NCI-H82 treated with DMSO at 0.1 percent for 48 hours (cell line): ENCODE measurements at regions not wholly inside any gene's neighbourhood (a gene's known extent, or its start where the extent isn't known, plus 50 kb on each side); places are given as distances from the start of the nearest gene placed in this dataset.
"Not testable (repeated sequence)": the region's sequence is repeated elsewhere in the genome, so short reads cannot be mapped to it uniquely, and the experiment has no call there.

Source experiments
- DNase-seq: peaks from one replicate; lab custom pipeline; 2025; ENCODE audit not compliant: unreplicated experiment; lab: John Stamatoyannopoulos, UW

DNA sequence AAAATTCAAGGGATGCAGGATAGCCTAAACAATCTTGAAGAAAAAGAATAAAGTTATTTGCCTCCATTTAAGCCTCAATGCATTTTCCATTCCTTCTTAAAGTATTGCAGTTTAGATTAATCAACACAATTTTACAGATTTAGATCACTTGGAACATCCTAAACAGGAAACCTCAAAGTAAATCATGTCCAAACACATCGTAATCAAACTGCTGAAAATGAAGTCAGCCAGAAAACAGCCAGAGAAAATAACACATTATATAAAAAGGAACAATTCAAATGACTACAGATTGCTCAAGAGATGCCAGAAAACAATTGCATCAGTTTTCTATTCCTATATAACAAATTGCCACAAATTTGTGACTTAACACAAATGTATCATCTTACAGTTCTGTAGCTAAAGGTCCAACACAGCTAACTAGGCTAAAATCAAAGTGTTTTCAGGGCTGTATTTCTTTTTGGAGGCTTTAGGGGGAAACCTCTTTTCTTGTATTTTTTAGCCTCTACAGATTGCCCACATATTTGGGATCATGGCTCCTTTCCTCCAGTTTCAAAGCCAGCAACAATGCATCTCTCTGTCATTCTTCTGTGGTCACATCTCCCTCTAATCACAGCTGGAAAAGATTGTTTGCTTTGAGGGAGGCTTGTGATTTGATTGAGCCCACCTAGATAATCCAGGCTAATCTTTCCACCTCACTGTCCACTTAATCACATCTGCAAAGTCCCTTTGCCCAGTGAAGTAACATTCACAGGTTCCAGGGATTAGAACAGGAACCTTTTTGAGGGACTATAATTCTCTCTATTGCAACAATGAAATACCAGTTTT, 543.3 kb upstream of the UBE2E2 start:
- DNase-seq: peak; percentile 50

DNA sequence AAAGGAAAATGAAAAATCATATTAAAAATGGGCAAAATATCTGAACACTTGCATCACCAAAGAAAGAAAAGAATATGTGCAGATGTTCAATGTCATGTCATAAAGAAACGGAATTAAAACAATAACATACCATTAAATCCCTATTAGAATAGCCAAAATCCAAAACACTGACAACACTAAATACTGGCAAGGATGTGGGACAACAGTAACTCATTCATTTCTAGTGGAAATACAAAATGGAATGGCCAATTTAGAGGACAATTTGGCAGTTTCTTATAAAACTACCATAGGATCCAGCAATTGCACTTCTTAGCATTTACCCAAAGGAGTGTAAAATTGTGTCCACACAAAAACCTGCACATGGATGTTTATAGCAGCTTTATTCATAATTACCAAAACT, 542.5 kb upstream of the UBE2E2 start:
- no peak for DNase-seq

DNA sequence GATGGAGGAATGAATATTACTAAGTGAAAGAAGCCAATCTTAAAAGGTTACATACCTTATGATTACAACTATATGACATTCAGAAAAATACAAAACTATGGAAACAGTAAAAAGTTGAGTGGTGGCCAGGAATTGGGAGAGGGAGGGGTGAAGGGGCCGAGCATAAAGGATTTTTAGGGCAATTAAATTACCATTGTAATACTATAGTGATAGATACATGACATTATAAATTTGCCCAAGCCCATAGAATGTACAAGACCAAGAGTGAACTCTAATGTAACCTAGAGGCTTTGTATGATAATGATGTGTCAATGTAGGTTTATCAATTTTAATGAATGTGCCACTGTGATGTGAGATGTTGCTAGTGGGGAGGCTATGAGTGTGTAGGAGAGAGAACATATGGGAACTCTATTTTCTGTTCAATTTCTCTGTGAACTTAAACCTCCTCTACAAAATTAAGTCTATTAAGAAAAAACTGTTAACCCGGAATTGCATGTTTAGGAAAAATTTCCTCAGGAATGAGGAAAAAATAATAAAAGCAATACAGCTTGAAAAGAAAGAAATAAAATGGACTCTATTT, 541.9 kb upstream of the UBE2E2 start:
- DNase-seq: no peak

DNA sequence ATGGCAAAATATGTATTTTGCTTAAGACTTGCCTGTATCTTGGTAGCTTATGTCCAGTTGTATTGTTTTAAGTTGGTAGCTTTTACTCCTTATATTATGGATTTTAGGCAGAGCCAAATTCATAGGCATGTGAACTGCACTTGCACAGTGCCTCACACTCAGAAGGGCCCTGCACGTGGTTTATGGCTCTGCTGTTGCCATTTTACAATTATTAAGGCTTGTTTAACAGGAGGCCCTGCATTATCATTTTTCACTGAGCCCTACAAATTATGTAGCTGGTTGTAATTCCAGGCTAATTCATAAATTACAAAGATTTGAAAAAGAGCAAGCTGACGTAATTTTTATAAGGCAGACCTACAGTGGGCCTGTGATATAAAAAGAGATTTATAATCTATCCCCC, 537.6 kb upstream of the UBE2E2 start:
- DNase-seq: no peak

DNA sequence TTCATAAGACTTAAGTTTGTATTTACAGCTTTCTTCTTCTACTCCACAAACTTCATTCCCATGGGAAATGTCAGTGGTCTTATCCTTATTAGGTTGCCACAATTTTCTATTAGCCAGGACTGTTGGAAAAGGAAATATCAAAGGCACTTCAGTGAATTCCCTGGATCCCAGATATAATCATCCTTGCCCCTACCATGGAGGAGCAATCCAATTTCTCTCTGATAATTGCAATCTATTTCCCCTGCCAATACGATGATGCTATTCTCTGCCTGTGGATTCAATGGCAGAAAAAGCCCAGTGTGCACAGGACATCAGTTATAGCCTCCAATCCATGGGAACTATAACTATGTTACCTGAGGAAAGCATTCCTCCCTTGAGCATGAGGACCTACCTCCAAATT, 536.4 kb upstream of the UBE2E2 start:
- DNase-seq: no peak

DNA sequence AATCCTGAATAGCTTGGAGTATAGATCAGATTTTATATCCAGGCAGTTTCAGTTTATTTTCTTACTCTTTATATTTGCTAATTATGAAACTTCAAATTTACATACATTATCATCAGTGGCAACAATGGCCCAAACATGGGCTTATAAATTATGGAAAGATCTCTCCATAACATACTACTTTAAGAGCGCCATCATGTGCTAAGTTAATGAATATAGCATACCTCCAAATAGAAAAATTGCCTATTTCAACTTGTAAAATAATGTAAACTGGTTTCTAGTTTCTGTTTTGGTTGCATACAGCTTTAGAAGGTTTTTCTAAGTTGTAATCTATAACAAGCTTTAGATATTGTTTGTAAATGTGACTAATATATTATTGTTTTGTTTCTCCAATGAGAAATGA, 531.3 kb upstream of the UBE2E2 start:
- DNase-seq: no peak

DNA sequence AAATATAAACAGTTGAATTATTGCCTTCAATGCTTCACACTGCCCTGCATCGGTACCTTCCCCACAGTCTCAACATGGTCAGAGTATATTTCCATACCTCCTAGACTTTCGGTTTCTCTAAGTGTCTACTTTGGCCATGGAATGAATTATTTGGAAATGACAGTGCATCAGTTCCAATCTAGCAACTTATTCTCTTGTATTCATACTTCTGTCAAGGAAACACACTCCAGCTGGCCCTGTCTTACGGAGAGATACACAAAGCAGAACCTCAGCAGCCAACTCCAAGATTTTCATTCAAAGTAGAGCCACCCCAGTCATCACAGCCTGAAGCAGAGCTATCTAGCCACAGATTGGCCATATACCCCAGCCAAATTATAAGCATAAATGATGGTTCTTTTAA, 518.4 kb upstream of the UBE2E2 start:
- DNase-seq: no peak

DNA sequence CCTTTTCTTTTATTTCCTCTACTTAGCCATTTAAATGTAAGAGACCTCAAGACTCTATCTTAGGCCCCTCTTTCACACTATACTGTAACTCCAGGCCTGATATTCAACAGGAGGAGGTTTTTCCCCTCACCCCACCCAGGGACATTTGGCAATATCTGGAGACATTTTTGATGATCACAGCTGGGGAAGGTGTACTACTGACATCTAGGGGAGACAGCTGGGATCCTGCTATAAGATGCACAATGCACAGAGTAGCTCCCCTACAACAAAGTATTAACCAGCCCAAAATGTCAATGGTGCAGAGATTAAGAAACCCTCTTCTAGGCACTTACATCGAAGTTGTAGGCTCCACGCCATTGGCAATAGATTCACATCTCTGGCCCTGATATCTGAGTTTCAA, 517.5 kb upstream of the UBE2E2 start:
- peak; percentile 2 for DNase-seq

DNA sequence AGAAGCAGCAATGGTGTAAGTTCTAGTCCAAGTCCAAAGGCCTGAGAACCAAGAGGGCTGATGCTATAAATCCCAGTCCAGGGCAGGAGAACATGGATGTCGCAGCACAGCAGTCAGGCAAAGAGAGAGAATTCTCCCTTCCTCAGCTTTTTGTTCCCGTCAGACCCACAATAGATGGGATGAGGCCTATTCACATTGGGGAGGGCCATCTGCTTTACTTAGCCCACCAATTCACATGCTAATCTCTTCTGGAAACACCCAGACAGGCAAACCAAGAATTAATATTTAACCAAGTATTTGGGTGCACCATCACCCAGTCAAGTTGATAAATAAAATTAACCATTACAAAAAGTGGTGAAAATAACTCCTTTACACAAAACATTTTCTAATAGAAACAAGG, 511.7 kb upstream of the UBE2E2 start:
- no peak for DNase-seq

DNA sequence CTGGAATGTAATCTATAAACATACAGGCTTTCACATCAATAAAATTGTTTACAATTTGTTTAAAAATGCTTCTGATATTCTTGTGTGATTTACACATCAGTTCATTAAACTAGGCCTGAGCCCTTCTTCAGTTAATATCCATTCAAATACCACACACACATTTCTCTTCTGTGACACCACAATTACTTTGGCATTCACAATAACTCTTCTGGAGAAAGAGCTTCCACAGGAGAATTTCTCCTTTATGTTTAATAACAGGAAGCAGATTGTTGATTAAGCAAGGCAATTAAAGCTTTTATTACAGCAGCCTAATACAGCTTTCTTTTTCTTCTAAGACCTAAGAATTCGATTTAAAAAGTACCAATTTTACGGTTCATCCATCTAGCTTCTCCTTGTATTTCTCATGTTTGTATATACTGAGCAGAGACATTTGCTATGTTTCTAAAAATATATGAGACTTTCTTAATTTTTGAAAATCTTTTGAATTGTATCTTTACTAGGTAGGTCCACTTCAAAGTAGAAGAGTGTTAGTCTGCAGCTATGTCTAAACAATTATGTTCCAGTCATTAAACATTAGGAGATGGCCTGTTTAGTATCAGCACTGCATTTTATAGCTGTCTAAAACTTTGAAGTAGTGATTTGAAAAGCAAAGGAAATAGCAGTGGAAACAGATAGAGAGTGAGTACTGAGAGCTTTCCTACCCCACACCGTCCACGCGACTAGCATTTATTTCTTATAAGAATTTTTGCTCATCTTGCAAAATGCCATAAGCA, 511.1 kb upstream of the UBE2E2 start:
- no peak for DNase-seq

DNA sequence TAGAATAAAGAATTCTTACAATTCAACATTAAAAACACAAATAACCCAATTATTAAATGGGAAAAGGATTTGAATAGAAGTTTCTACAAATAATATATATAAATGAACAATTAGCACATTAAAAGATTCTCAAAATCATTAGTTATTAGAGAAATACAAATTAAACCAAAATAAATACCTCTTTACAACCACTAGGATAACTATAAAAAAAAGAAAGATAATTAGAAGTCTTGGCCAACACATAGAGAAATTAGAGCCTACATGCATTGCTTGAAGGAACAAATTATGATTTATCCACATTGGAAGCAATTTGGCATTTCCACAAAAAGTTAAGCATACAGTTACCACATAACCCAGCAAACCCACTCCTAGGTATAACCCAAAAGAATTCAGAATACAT, 502.3 kb upstream of the UBE2E2 start:
- no peak for DNase-seq

DNA sequence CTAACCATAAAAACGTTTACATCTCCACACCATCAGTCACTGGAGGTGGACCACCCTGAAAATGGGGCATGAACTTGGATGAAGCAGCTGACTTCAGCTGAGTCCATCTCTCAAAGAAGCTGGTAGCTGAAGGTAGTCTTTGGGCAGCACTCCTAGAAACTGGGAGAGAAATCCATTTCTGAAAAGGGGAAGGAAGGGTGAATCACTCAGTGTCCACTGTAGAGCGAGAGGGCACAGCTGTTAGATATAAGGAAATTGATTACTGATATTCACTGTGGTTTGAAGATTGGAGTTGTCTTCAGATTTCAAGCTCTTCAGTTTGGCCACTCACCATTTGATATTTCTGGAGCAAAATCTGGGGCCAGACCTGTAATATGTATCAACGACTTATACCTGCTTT, 499.0 kb upstream of the UBE2E2 start:
- DNase-seq: no peak

DNA sequence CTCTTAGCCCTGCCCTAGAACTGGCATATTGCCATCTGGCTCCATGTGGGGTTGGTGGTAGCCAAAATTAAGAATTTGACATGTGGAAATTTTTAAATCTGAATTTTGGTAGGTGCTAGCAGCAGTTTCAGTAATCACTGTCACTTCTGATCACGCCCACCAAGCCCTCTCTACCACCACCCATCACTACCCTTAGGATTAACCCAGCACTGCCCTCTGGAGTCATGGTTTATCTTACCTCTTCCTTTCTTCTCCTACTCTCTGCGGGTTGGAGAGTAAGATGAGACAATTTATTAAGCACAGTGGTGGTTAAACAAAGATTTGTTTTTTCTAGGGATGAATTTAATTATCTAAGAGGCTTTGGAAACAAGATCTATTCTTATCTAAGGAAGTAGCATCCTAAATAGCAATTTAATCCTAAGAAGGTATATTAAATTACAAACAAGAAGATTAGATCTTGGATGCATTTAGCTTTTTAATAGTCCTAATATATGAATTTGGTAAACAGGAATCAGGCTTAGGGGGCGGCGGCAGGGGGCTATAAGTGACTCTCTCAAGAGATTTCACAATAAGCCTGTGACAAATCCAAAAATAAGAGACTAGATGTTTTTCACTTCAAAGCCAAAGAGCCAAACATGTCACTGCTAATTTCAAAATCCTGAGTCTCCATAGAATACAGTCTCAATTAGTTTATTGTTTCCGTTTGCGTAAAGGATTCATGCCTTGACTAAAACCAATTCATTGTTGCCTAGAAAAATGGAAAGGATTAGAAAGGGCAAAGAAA, 498.4 kb upstream of the UBE2E2 start:
- DNase-seq: peak; percentile 76

DNA sequence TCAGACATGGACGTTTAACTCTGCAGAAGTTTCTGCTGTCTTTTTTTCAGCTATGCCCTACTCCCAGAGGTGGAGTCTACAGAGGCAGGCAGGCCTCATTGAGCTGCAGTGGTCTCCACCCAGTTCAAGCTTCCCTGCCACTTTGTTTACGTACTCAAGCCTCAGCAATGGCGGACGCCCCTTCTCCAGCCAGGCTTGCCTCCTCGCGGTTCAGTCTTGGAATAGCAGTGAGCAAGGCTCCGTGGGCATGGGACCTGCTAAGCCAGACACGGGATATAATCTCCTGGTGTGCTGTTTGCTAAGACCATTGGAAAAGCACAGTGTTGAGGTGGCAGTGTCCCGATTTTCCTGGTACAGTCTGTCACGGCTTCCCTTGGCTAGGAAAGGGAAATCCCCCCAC, 496.2 kb upstream of the UBE2E2 start:
- DNase-seq: not testable (repeated sequence)

DNA sequence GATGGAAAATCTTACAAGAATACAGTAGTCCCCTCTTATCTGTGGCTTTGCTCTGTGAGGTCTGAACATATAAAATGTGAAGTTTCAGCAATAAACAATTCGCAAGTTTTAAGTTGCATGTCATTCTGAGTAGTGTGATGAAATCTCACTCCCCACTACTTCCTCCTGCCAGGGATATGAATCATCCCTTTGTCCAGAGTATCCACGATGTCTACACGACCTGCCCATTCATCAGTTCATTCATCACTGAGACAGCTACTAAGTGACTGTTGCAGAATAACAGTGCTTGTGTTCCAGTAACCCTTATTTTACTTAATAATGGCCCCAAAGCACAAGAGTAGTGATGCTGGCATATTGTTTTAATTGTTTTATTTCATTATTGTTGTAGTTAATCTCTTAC, 489.2 kb upstream of the UBE2E2 start:
- DNase-seq: no peak

DNA sequence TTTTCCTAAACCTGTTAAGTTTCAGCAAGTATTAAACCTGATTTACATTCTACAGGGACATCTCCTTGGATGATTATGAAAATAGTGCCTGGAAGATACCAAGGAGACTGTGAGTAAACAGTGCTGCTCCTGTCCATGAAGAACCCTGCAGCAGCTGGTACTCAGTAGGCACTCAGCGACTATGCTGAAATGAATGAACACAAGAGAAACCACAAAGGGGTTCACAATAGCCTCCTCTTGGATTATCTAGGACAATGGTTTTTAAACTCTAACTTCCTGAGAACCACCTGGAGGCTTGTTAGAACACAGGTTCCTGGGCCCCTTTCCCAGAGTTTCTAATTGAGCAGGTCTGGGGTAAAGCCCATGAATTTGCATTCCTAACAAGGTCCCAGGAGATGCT, 488.4 kb upstream of the UBE2E2 start:
- no peak for DNase-seq

DNA sequence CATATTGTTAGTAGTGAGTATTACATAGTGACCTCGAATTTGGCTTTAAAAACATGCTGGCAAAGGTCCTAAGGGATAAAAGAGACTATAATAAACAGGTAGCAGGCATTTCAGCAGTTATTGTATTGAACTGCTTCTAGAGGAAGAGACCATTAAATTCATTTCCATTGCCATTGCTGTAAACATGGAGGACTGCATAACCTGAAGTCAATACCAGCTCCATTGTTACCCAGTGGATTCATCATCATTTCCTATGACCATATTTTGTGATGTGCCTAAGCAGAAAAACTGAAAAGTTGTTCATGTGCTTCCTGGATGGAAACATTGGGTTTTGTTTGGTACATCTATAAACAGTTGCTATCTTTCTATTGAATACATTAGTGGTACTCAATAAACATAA, 482.5 kb upstream of the UBE2E2 start:
- DNase-seq: no peak

DNA sequence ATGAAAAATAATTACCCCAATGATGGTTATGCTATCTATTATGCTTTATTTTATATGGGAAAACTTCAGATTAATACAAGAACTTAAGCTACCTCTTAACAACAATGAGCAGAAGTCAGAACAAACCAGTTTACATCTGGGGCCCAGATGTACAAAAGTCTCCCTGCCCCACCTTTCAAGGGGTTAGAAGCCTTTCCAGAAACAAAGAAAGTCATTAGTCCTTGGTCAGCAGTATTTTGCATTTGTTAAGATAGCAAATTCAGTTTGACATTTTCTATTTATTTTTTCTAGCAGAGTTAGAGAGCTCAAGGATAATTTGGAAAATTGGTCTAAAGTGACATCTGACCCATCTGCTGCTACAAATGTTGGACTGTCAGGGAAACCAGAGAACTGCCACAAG, 478.7 kb upstream of the UBE2E2 start:
- no peak for DNase-seq

DNA sequence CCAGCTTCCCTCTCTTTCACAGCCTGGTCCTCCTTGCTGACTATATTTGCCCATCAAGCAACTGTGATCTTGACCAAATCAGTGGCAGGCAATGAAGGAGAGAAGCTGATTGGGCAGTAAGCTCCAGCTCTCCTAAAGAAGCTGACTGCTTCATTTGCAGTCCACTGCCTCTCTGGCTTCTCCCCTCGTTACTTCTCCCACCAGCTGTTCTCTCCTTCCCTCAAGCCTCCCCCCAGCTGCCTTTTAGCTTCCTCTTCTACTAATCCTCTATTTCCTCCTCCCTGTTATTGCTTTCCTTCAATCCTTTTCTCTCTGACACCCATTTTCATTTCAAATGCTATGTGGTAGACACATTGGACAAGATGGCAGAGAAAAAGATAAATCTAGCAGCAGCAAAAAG, 474.7 kb upstream of the UBE2E2 start:
- DNase-seq: no peak

DNA sequence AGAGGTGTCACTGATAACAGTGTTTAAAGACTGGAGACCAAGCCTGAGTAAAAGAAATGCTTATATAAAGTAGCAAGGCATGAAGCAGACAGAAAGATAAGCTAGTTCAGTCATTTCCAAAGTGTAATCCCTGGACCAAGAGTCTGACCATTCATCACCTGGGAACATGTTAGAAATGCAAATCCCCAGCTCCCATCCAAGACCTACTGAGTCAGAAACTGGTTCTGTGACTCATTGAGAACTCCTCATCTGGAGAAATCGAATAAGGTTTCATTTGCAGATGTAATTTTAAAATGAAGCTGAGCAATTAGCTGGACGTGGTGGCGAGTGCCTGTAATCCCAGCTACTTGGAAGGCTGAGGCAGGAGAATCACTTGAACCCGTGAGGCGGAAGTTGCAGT, 473.9 kb upstream of the UBE2E2 start:
- no peak for DNase-seq

DNA sequence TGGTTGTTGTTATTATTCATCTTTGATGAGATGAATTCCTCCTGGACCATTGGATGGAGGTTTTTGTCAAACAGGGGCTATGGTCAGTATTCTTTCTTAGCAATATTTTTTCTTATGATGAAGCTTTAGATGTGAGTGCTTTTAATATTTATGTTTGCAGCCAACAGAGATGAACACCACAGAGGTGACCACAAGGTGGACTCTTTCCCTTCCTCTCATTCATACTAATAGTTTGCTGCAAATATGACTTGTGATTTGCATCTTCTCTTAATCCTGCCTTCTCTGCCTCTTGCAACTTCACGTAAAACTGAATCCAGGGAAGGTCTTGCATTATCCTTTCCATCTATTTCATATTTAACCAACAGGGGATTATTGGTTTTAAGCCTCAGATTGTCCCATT, 473.1 kb upstream of the UBE2E2 start:
- no peak for DNase-seq
